H9 (cell line): ENCODE measurements at regions not wholly inside any gene's neighbourhood (a gene's known extent, or its start where the extent isn't known, plus 50 kb on each side); places are given as distances from the start of the nearest gene placed in this dataset.
"Not testable (repeated sequence)": the region's sequence is repeated elsewhere in the genome, so short reads cannot be mapped to it uniquely, and the experiment has no call there.

ENCODE experiments used
- DNase-seq: peaks from one replicate; pipeline ENCODE4 v3.0.0-alpha.2; 2017
- H2AFZ ChIP-seq: one replicate; pipeline ENCODE4 v1.6.1; 2013; ENCODE audit warnings: mild to moderate bottlenecking, low read length, control low read depth, moderate library complexity
- H2AK5ac ChIP-seq: 2 replicates; pipeline ENCODE4 v1.6.1; 2013; ENCODE audit warnings: low read length, control low read depth, mixed read lengths; ENCODE audit not compliant: insufficient read length
- H2BK120ac ChIP-seq: one replicate; pipeline ENCODE4 v1.6.1; 2013; ENCODE audit warnings: low read depth, mild to moderate bottlenecking, low read length, control low read depth, inconsistent platforms; ENCODE audit not compliant: poor library complexity, severe bottlenecking
- H2BK12ac ChIP-seq: 2 replicates; pipeline ENCODE4 v1.6.1; 2013; ENCODE audit warnings: low read length, control low read depth, mixed read lengths, low read depth; ENCODE audit not compliant: insufficient read length
- H2BK15ac ChIP-seq: 2 replicates; pipeline ENCODE4 v1.6.1; 2013; ENCODE audit warnings: low read depth, low read length, control low read depth
- H2BK20ac ChIP-seq: one replicate; pipeline ENCODE4 v1.6.1; 2013; ENCODE audit warnings: low read depth, mild to moderate bottlenecking, low read length, control low read depth, inconsistent platforms; ENCODE audit not compliant: poor library complexity, severe bottlenecking
- H2BK5ac ChIP-seq: 2 replicates; pipeline ENCODE4 v1.6.1; 2013; ENCODE audit warnings: low read length, control low read depth, mixed read lengths; ENCODE audit not compliant: insufficient read length
- H3K14ac ChIP-seq: 2 replicates; pipeline ENCODE4 v1.6.1; 2013; ENCODE audit warnings: low read length, control low read depth; ENCODE audit not compliant: insufficient read depth
- H3K18ac ChIP-seq: 2 replicates; pipeline ENCODE4 v1.6.1; 2013; ENCODE audit warnings: low read depth, mild to moderate bottlenecking, mixed read lengths, low read length, control low read depth; ENCODE audit not compliant: insufficient read length
- H3K23ac ChIP-seq: 2 replicates; pipeline ENCODE4 v1.6.1; 2013; ENCODE audit warnings: low read length, control low read depth, mixed read lengths, low read depth; ENCODE audit not compliant: insufficient read length
- H3K23me2 ChIP-seq: 2 replicates; pipeline ENCODE4 v1.6.1; 2013; ENCODE audit warnings: low read depth, mild to moderate bottlenecking, mixed read lengths, low read length, control low read depth; ENCODE audit not compliant: insufficient read length, poor library complexity, severe bottlenecking
- H3K27ac ChIP-seq: 2 replicates; pipeline ENCODE4 v1.5.1; 2013; ENCODE audit warnings: low read length, control low read depth, mixed read lengths, low read depth; ENCODE audit not compliant: insufficient read length
- H3K27me3 ChIP-seq: 2 replicates; pipeline ENCODE4 v1.6.1; 2013; ENCODE audit warnings: low read length, control low read depth, inconsistent platforms; ENCODE audit not compliant: insufficient read depth
- H3K4ac ChIP-seq: 2 replicates; pipeline ENCODE4 v1.6.1; 2013; ENCODE audit warnings: low read depth, mild to moderate bottlenecking, control low read depth, inconsistent platforms, low read length, moderate library complexity
- H3K4me1 ChIP-seq: 2 replicates; pipeline ENCODE4 v1.6.1; 2013; ENCODE audit warnings: low read length, control low read depth, inconsistent platforms; ENCODE audit not compliant: insufficient read depth
- H3K4me2 ChIP-seq: 2 replicates; pipeline ENCODE4 v1.6.1; 2013; ENCODE audit warnings: low read length, control low read depth, mixed read lengths; ENCODE audit not compliant: insufficient read length, insufficient read depth
- H3K56ac ChIP-seq: 2 replicates; pipeline ENCODE4 v1.6.1; 2013; ENCODE audit warnings: low read depth, mild to moderate bottlenecking, mixed read lengths, low read length, control low read depth; ENCODE audit not compliant: insufficient read length
- H3K79me1 ChIP-seq: 2 replicates; pipeline ENCODE4 v1.6.1; 2013; ENCODE audit warnings: low read depth, mild to moderate bottlenecking, moderate library complexity, low read length, control low read depth, inconsistent platforms; ENCODE audit not compliant: insufficient read depth, poor library complexity, severe bottlenecking
- H3K79me2 ChIP-seq: 2 replicates; pipeline ENCODE4 v1.6.1; 2013; ENCODE audit warnings: low read length, control low read depth, inconsistent platforms; ENCODE audit not compliant: insufficient read depth
- H3K9ac ChIP-seq: 2 replicates; pipeline ENCODE4 v1.6.1; 2013; ENCODE audit warnings: low read length, control low read depth, mixed read lengths; ENCODE audit not compliant: insufficient read length; ENCODE audit errors: extremely low read depth
- H3K9me3 ChIP-seq: one replicate; pipeline ENCODE4 v1.6.1; 2013; ENCODE audit warnings: low read depth, low read length, inconsistent platforms; ENCODE audit not compliant: control insufficient read depth
- H3T11ph ChIP-seq: one replicate; pipeline ENCODE4 v1.6.1; 2013; ENCODE audit warnings: mild to moderate bottlenecking, low read length, control low read depth, inconsistent platforms
- H4K20me1 ChIP-seq: one replicate; pipeline ENCODE4 v1.6.1; 2013; ENCODE audit not compliant: control insufficient read depth, insufficient read length, insufficient read depth
- H4K5ac ChIP-seq: 2 replicates; pipeline ENCODE4 v1.6.1; 2013; ENCODE audit warnings: low read depth, mild to moderate bottlenecking, mixed read lengths, low read length, control low read depth; ENCODE audit not compliant: insufficient read length
- H4K8ac ChIP-seq: replicated peaks from 2 replicates; pipeline ENCODE4 v1.6.1; 2013; ENCODE audit warnings: low read length, control low read depth, mixed read lengths, low read depth; ENCODE audit not compliant: insufficient read length
- H4K91ac ChIP-seq: 2 replicates; pipeline ENCODE4 v1.6.1; 2013; ENCODE audit warnings: low read depth, mild to moderate bottlenecking, moderate library complexity, mixed read lengths, low read length, control low read depth; ENCODE audit not compliant: insufficient read length
- H3K27ac Mint-ChIP-seq, 3 experiments: 2 replicates in 2 of 3; 3 replicates in 1 of 3; pipeline ENCODE4 v1.8.0; 2020 to 2021; ENCODE audit warnings: mixed read lengths in 3 of 3, mild to moderate bottlenecking in 1 of 3, moderate library complexity in 1 of 3
- H3K27me3 Mint-ChIP-seq: 2 replicates; pipeline ENCODE4 v1.8.0; 2021; ENCODE audit warnings: low read depth, mild to moderate bottlenecking, moderate library complexity, mixed read lengths
- H3K36me3 Mint-ChIP-seq, 3 experiments: 2 replicates in 2 of 3; 3 replicates in 1 of 3; pipeline ENCODE4 v1.8.0; 2020 to 2021; ENCODE audit warnings: low read depth in 3 of 3, mixed read lengths in 3 of 3; ENCODE audit not compliant: insufficient read depth in 1 of 3
- H3K4me1 Mint-ChIP-seq, 2 experiments: 2 replicates each; pipeline ENCODE4 v1.8.0; 2020; ENCODE audit warnings: mixed read lengths in 2 of 2
- H3K4me3 Mint-ChIP-seq, 2 experiments: 2 replicates in 1 of 2; 3 replicates in 1 of 2; pipeline ENCODE4 v1.8.0; 2020 to 2021; ENCODE audit warnings: mild to moderate bottlenecking in 2 of 2, mixed read lengths in 2 of 2, moderate library complexity in 1 of 2
- H3K9me3 Mint-ChIP-seq, 2 experiments: 2 replicates in 1 of 2; 3 replicates in 1 of 2; pipeline ENCODE4 v1.8.0; 2020; ENCODE audit warnings: mild to moderate bottlenecking in 2 of 2, mixed read lengths in 2 of 2, moderate library complexity in 1 of 2
- WGBS: extraction: QIAGEN DNeasy Blood & Tissue Kit; methylation state at CpG from one replicate; pipeline ENCODE4 v1.1.7; 2013; ENCODE audit warnings: missing lambda C conversion rate, low lambda C conversion rate, mixed read lengths; ENCODE audit not compliant: insufficient read length; ENCODE audit errors: extremely low coverage; 5-methylcytosine and 5-hydroxymethylcytosine counted together

GRCh38 chr21:9851695-9852094 lies 669.7 kb upstream of the TPTE start:
- H4K20me1 ChIP-seq, H3K18ac ChIP-seq, H3K4me1 Mint-ChIP-seq, H3K4ac ChIP-seq, H3K14ac ChIP-seq, H3K27ac Mint-ChIP-seq, H2BK120ac ChIP-seq, H3K4me1 ChIP-seq, H4K8ac ChIP-seq, H3K27ac ChIP-seq, H3K79me2 ChIP-seq, H2BK15ac ChIP-seq, H2BK20ac ChIP-seq, H2AFZ ChIP-seq, DNase-seq, H3K23me2 ChIP-seq, H2AK5ac ChIP-seq, H4K91ac ChIP-seq, H3K79me1 ChIP-seq, H3K4me2 ChIP-seq, H4K5ac ChIP-seq, H3K56ac ChIP-seq, H2BK12ac ChIP-seq, H3K27me3 ChIP-seq, H2BK5ac ChIP-seq, H3K27me3 Mint-ChIP-seq, H3K4me3 Mint-ChIP-seq, H3K23ac ChIP-seq, H3T11ph ChIP-seq, H3K9ac ChIP-seq: not testable (repeated sequence)
- no CpG with 5 or more reads among the region's 7 CpGs for WGBS
- Mint-ChIP-seq H3K9me3 (peaks cover 22 to 23% of the 10 kb centered on the region in 2 experiments), H3K36me3 (peaks cover 0 to 11% (median 8%) of the 10 kb centered on the region in 3 experiments; a peak in 5 of 7 replicates)
- H3K9me3 ChIP-seq = peaks cover 58% of the 10 kb centered on the region

DNA sequence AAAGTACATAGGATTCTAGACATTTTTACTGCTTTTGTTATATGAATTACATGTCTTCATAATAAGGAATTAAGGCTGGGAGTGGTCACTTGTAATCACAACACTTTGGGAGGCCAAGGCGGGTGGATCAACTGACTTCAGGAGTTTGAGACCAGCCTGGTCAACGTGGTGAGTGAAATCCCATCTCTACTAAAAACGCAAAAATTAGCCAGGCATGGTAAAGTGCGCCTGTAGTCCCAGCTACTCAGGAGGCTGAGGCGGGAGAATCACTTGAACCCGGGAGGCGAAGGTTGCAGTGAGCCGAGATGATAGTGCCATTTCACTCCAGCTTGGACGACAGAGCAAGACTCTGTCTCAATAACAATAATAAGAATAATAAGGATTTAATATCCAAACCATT lies 663.8 kb upstream of the TPTE start:
- H3K23ac ChIP-seq, H3K4me1 ChIP-seq, H3K23me2 ChIP-seq, H2BK12ac ChIP-seq, H3K14ac ChIP-seq, H2BK5ac ChIP-seq, DNase-seq, H4K20me1 ChIP-seq, H3K79me2 ChIP-seq, H3K27me3 ChIP-seq, H2BK120ac ChIP-seq, H3K4me1 Mint-ChIP-seq, H2BK15ac ChIP-seq, H3K79me1 ChIP-seq, H2AFZ ChIP-seq, H3K4ac ChIP-seq, H3K4me3 Mint-ChIP-seq, H3K27ac ChIP-seq, H3T11ph ChIP-seq, H3K4me2 ChIP-seq, H2AK5ac ChIP-seq, H3K27ac Mint-ChIP-seq, H3K56ac ChIP-seq, H3K27me3 Mint-ChIP-seq, H2BK20ac ChIP-seq, H4K5ac ChIP-seq, H4K8ac ChIP-seq, H4K91ac ChIP-seq, H3K18ac ChIP-seq, H3K9ac ChIP-seq: not testable (repeated sequence)
- Mint-ChIP-seq H3K36me3 (peaks cover 0 to 19% (median 13%) of the 10 kb centered on the region in 3 experiments; a peak in 5 of 7 replicates), H3K9me3 (peaks cover 58 to 60% of the 10 kb centered on the region in 2 experiments)
- H3K9me3 ChIP-seq = peaks cover 38% of the 10 kb centered on the region
- WGBS = no CpG with 5 or more reads among the region's 9 CpGs
